ENCODE measurements at regions not wholly inside any gene's neighbourhood (a gene's known extent, or its start where the extent isn't known, plus 50 kb on each side); places are given as distances from the start of the nearest gene placed in this dataset.

GRCh38 chr17:14942526-14943190, 322.5 kb downstream of the PMP22 start:
- TF ChIP-seq, protein P1, sequence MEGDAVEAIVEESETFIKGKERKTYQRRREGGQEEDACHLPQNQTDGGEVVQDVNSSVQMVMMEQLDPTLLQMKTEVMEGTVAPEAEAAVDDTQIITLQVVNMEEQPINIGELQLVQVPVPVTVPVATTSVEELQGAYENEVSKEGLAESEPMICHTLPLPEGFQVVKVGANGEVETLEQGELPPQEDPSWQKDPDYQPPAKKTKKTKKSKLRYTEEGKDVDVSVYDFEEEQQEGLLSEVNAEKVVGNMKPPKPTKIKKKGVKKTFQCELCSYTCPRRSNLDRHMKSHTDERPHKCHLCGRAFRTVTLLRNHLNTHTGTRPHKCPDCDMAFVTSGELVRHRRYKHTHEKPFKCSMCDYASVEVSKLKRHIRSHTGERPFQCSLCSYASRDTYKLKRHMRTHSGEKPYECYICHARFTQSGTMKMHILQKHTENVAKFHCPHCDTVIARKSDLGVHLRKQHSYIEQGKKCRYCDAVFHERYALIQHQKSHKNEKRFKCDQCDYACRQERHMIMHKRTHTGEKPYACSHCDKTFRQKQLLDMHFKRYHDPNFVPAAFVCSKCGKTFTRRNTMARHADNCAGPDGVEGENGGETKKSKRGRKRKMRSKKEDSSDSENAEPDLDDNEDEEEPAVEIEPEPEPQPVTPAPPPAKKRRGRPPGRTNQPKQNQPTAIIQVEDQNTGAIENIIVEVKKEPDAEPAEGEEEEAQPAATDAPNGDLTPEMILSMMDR (IDR thresholded peaks at IDR 0.05; ENCODE audit: poor library complexity, severe bottlenecking): no peak
- TF ChIP-seq, protein P2, sequence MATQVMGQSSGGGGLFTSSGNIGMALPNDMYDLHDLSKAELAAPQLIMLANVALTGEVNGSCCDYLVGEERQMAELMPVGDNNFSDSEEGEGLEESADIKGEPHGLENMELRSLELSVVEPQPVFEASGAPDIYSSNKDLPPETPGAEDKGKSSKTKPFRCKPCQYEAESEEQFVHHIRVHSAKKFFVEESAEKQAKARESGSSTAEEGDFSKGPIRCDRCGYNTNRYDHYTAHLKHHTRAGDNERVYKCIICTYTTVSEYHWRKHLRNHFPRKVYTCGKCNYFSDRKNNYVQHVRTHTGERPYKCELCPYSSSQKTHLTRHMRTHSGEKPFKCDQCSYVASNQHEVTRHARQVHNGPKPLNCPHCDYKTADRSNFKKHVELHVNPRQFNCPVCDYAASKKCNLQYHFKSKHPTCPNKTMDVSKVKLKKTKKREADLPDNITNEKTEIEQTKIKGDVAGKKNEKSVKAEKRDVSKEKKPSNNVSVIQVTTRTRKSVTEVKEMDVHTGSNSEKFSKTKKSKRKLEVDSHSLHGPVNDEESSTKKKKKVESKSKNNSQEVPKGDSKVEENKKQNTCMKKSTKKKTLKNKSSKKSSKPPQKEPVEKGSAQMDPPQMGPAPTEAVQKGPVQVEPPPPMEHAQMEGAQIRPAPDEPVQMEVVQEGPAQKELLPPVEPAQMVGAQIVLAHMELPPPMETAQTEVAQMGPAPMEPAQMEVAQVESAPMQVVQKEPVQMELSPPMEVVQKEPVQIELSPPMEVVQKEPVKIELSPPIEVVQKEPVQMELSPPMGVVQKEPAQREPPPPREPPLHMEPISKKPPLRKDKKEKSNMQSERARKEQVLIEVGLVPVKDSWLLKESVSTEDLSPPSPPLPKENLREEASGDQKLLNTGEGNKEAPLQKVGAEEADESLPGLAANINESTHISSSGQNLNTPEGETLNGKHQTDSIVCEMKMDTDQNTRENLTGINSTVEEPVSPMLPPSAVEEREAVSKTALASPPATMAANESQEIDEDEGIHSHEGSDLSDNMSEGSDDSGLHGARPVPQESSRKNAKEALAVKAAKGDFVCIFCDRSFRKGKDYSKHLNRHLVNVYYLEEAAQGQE (IDR thresholded peaks at IDR 0.05; ENCODE audit: borderline replicate concordance): no peak
- TF ChIP-seq POLR2AphosphoS5 (IDR thresholded peaks at IDR 0.05) (no peak), EZH2 (IDR thresholded peaks at IDR 0.05; ENCODE audit: borderline replicate concordance, insufficient read depth, low read length, poor library complexity, severe bottlenecking) (no peak), RAD21 (conservative IDR thresholded peaks at IDR 0.05) (no peak), SMC3 (conservative IDR thresholded peaks at IDR 0.05; ENCODE audit: poor library complexity) (no peak), EP300 (conservative IDR thresholded peaks at IDR 0.05; ENCODE audit: poor library complexity, severe bottlenecking) (no peak), TAF1 (IDR thresholded peaks at IDR 0.05; ENCODE audit: low read depth) (no peak), MXI1 (conservative IDR thresholded peaks at IDR 0.05; ENCODE audit: poor library complexity, severe bottlenecking) (no peak)

All from neural cell (in vitro differentiated cells).